Peyer's patch (tissue), 4 donors: ENCODE measurements at regions not wholly inside any gene's neighbourhood (a gene's known extent, or its start where the extent isn't known, plus 50 kb on each side); places are given as distances from the start of the nearest gene placed in this dataset.
A peak's percentile ranks its signal among the peaks of the same experiment; 100 is the strongest.
"Not testable (repeated sequence)": the region's sequence is repeated elsewhere in the genome, so short reads cannot be mapped to it uniquely, and the experiment has no call there.

Experiments
- DNase-seq, 3 donors: peaks; one replicate each; pipeline ENCODE4 v3.0.0-alpha.2; 2017 to 2019
- H3K27ac ChIP-seq, 4 donors: fragments of 200-600 bp; sonication (generic); one replicate each; pipeline ENCODE4 v1.5.1; 2016 to 2019
- H3K27me3 ChIP-seq, 2 donors: fragments of 200-600 bp; sonication (generic); one replicate each; pipeline ENCODE4 v1.5.1; 2019
- H3K36me3 ChIP-seq, 3 donors: fragments of 200-600 bp; sonication (generic); one replicate each; pipeline ENCODE4 v1.5.1; 2016 to 2019
- H3K4me1 ChIP-seq, 4 donors: fragments of 200-600 bp; sonication (generic); one replicate each; pipeline ENCODE4 v1.5.1; 2016 to 2019
- H3K4me3 ChIP-seq, 4 donors: fragments of 200-600 bp; sonication (generic); 1 replicate in 3 of 4; 2 replicates in 1 of 4; pipeline ENCODE4 v1.5.1; 2016 to 2019; ENCODE audit warnings: mild to moderate bottlenecking in 1 of 4
- H3K9me3 ChIP-seq, 4 donors: fragments of 200-600 bp; sonication (generic); one replicate each; pipeline ENCODE4 v1.5.1; 2016 to 2019; ENCODE audit warnings: mild to moderate bottlenecking in 1 of 4
- CTCF ChIP-seq, 6 experiments: fragments of 450-650 bp in 4 of 6; fragments of 200-600 bp in 2 of 6; sonication (generic) in 1 of 6; IDR thresholded peaks; one replicate each; pipeline ENCODE4 v1.5.1; 2017 to 2019; ENCODE audit warnings: antibody characterized with exemption in 6 of 6, mild to moderate bottlenecking in 3 of 6, moderate library complexity in 1 of 6
- POLR2A ChIP-seq, 2 donors: fragments of 450-650 bp; IDR thresholded peaks; one replicate each; pipeline ENCODE4 v1.5.1; 2017; ENCODE audit warnings: antibody characterized with exemption in 2 of 2, mild to moderate bottlenecking in 2 of 2, moderate library complexity in 2 of 2

- no peaks in the 10 kb centered on the region for H3K4me1 ChIP-seq
- TF ChIP-seq CTCF (IDR thresholded peaks at IDR 0.05) (no peak), POLR2A (IDR thresholded peaks at IDR 0.05) (no peak)
- no peak overlapping the region for H3K4me3 ChIP-seq
- peak overlapping the region in 2 of 4 donors; percentile 46 to 74 for H3K27ac ChIP-seq
- peaks cover 0 to 4% (median 0%) of the 10 kb centered on the region in 4 donors for H3K9me3 ChIP-seq
- no peaks in the 10 kb centered on the region for H3K36me3 ChIP-seq
- no peaks in the 10 kb centered on the region for H3K27me3 ChIP-seq
- DNase-seq, result peak in 2 of 3 donors; percentile 45 to 67
These were observed 231.7 kb downstream of the FSIP2 start for GRCh38 chr2:185970148-185970852.

- Histone ChIP-seq H3K27ac (no peak overlapping the region), H3K27me3 (no peaks in the 10 kb centered on the region), H3K36me3 (no peaks in the 10 kb centered on the region), H3K4me3 (no peak overlapping the region), H3K4me1 (no peaks in the 10 kb centered on the region), H3K9me3 (no peaks in the 10 kb centered on the region)
- no peak for DNase-seq
- TF ChIP-seq CTCF (IDR thresholded peaks at IDR 0.05) (no peak), POLR2A (IDR thresholded peaks at IDR 0.05) (no peak)
These were observed 240.2 kb downstream of the FSIP2 start for GRCh38 chr2:185978634-185979407.

GRCh38 chr2:185979546-185980071, 241.0 kb downstream of the FSIP2 start:
- H3K4me3 ChIP-seq, result no peak overlapping the region
- H3K36me3 ChIP-seq, result no peaks in the 10 kb centered on the region
- no peaks in the 10 kb centered on the region for H3K27me3 ChIP-seq
- peak in 1 of 3 donors; percentile 45 for DNase-seq
- H3K27ac ChIP-seq, result no peak overlapping the region
- no peaks in the 10 kb centered on the region for H3K4me1 ChIP-seq
- no peaks in the 10 kb centered on the region for H3K9me3 ChIP-seq
- no peak for TF ChIP-seq POLR2A (IDR thresholded peaks at IDR 0.05)
- no peak for TF ChIP-seq CTCF (IDR thresholded peaks at IDR 0.05)

- H3K36me3 ChIP-seq, result no peaks in the 10 kb centered on the region
- no peaks in the 10 kb centered on the region for H3K27me3 ChIP-seq
- DNase-seq, result no peak
- TF ChIP-seq CTCF (IDR thresholded peaks at IDR 0.05) (no peak), POLR2A (IDR thresholded peaks at IDR 0.05) (no peak)
- no peak overlapping the region for H3K27ac ChIP-seq
- H3K4me3 ChIP-seq, result no peak overlapping the region
- H3K4me1 ChIP-seq, result no peaks in the 10 kb centered on the region
- no peaks in the 10 kb centered on the region for H3K9me3 ChIP-seq
These were observed 242.3 kb downstream of the FSIP2 start for GRCh38 chr2:185980944-185981343.

- H3K36me3 ChIP-seq, result no peaks in the 10 kb centered on the region
- H3K4me3 ChIP-seq, result no peak overlapping the region
- no peak for DNase-seq
- H3K27ac ChIP-seq, result no peak overlapping the region
- TF ChIP-seq CTCF (IDR thresholded peaks at IDR 0.05) (no peak), POLR2A (IDR thresholded peaks at IDR 0.05) (no peak)
- no peaks in the 10 kb centered on the region for H3K9me3 ChIP-seq
- H3K4me1 ChIP-seq, result no peaks in the 10 kb centered on the region
- H3K27me3 ChIP-seq, result no peaks in the 10 kb centered on the region
These were observed 246.1 kb downstream of the FSIP2 start for GRCh38 chr2:185984670-185985069.

- not testable (repeated sequence) for H3K36me3 ChIP-seq
These were observed 250.3 kb downstream of the FSIP2 start for GRCh38 chr2:185988907-185989306.

More at GRCh38 chr2:185988907-185989306, 250.3 kb downstream of the FSIP2 start:
- DNase-seq, H3K4me1 ChIP-seq, H3K4me3 ChIP-seq, H3K27ac ChIP-seq, H3K9me3 ChIP-seq, H3K27me3 ChIP-seq: not testable (repeated sequence)
